PC-9 (cell line): ENCODE measurements at regions not wholly inside any gene's neighbourhood (a gene's known extent, or its start where the extent isn't known, plus 50 kb on each side); places are given as distances from the start of the nearest gene placed in this dataset.

ENCODE experiments used
- BruUV-seq: library from RNA; stranded (reverse); fragments of 400-500 nt; replicated peaks from 2 replicates; lab custom pipeline; 2021; lab: Mats Ljungman, UMichigan
- CTCF ChIA-PET: fragments of 300-600 bp; sonication (Branson Sonifier 250); formaldehyde crosslinking; loops from one replicate; lab custom pipeline; 2022; ENCODE audit warnings: antibody characterized with exemption; lab: Charles Lee
- POLR2A ChIA-PET: fragments of 300-600 bp; sonication (Branson Sonifier 250); formaldehyde crosslinking; loops from one replicate; lab custom pipeline; 2022; ENCODE audit warnings: antibody characterized with exemption; ENCODE audit not compliant: unreplicated experiment; lab: Charles Lee
- DNase-seq, 2 experiments: peaks; one replicate each; pipeline versions ENCODE4 v3.0.0 to v3.0.0-alpha.2; 2015 to 2022; ENCODE audit warnings: mixed read lengths in 1 of 2
- H2AFZ ChIP-seq: fragments of 200-600 bp; sonication (generic); 2 replicates; pipeline ENCODE4 v1.8.1; 2017; ENCODE audit warnings: antibody characterized with exemption
- H3F3A ChIP-seq: fragments of 200-600 bp; sonication (generic); 2 replicates; pipeline ENCODE4 v1.8.1; 2017; ENCODE audit warnings: antibody characterized with exemption, mild to moderate bottlenecking, low read depth; ENCODE audit not compliant: insufficient read depth
- H3K27ac ChIP-seq: fragments of 200-600 bp; sonication (generic); 2 replicates; pipeline ENCODE4 v1.6.1; 2016; ENCODE audit warnings: mixed run types
- H3K27me3 ChIP-seq: fragments of 200-600 bp; sonication (generic); 2 replicates; pipeline ENCODE4 v1.6.1; 2016; ENCODE audit warnings: low read depth, mixed run types; ENCODE audit not compliant: insufficient read depth
- H3K36me3 ChIP-seq: fragments of 200-600 bp; sonication (generic); 2 replicates; pipeline ENCODE4 v1.6.1; 2016; ENCODE audit warnings: low read depth, mixed run types
- H3K4me1 ChIP-seq: fragments of 200-600 bp; sonication (generic); replicated peaks from 2 replicates; pipeline ENCODE4 v1.6.1; 2016; ENCODE audit warnings: mixed run types; ENCODE audit not compliant: insufficient read depth
- H3K4me2 ChIP-seq: fragments of 200-600 bp; sonication (generic); 2 replicates; pipeline ENCODE4 v1.6.1; 2017; ENCODE audit warnings: mixed run types
- H3K4me3 ChIP-seq: fragments of 200-600 bp; sonication (generic); 2 replicates; pipeline ENCODE4 v1.6.1; 2016; ENCODE audit warnings: mixed run types
- H3K79me2 ChIP-seq: fragments of 200-600 bp; sonication (generic); 2 replicates; pipeline ENCODE4 v1.6.1; 2017; ENCODE audit warnings: low read depth, mixed run types
- H3K9me2 ChIP-seq: fragments of 200-600 bp; sonication (generic); 2 replicates; pipeline ENCODE4 v1.8.1; 2017; ENCODE audit warnings: mild to moderate bottlenecking; ENCODE audit not compliant: insufficient read depth
- H3K9me3 ChIP-seq: fragments of 200-600 bp; sonication (generic); 2 replicates; pipeline ENCODE4 v1.8.1; 2016; ENCODE audit warnings: low read depth; ENCODE audit not compliant: insufficient read depth
- H4K20me1 ChIP-seq: fragments of 200-600 bp; sonication (generic); 2 replicates; pipeline ENCODE4 v1.8.1; 2017; ENCODE audit not compliant: insufficient read depth
- CTCF ChIP-seq: fragments of 200-600 bp; sonication (generic); conservative IDR thresholded peaks from 2 replicates; pipeline ENCODE4 v1.6.1; 2017; ENCODE audit warnings: mixed run types, antibody characterized with exemption, mild to moderate bottlenecking, moderate library complexity
- EZH2 ChIP-seq: fragments of 200-600 bp; sonication (generic); IDR thresholded peaks from 2 replicates; pipeline ENCODE4 v1.8.0; 2017; ENCODE audit warnings: antibody characterized with exemption, low read depth
- intact Hi-C: fragments of 100-400 bp; cut with micrococcal nuclease; formaldehyde crosslinking; loops from one replicate; pipeline ENCODE4 v1.10.0; 2022; ENCODE audit not compliant: unreplicated experiment

- H3K4me1 ChIP-seq: no peaks in the 10 kb centered on the region
- no peaks in the 10 kb centered on the region for H3K36me3 ChIP-seq
- no peaks in the 10 kb centered on the region for H3K9me3 ChIP-seq
- no TSS peak for BruUV-seq
- no peak for DNase-seq
- H3K27me3 ChIP-seq: no peaks in the 10 kb centered on the region
- H3K27ac ChIP-seq: no peak overlapping the region
- ChIA-PET CTCF (no interaction called here), POLR2A (no interaction called here)
- H3K4me3 ChIP-seq: no peak overlapping the region
- H3K9me2 ChIP-seq: no peaks in the 10 kb centered on the region; the same call in 1 of the 2 replicates
- H3K79me2 ChIP-seq: no peaks in the 10 kb centered on the region
- H3K4me2 ChIP-seq: no peak overlapping the region
- H2AFZ ChIP-seq: no peak overlapping the region
- TF ChIP-seq CTCF (no peak), EZH2 (no peak)
- H3F3A ChIP-seq: no peaks in the 10 kb centered on the region
- intact Hi-C loops: no loop called here
- no peaks in the 10 kb centered on the region for H4K20me1 ChIP-seq
These were observed 622.7 kb downstream of the CD109 start for GRCh38 chr6:74318738-74319137.

DNA sequence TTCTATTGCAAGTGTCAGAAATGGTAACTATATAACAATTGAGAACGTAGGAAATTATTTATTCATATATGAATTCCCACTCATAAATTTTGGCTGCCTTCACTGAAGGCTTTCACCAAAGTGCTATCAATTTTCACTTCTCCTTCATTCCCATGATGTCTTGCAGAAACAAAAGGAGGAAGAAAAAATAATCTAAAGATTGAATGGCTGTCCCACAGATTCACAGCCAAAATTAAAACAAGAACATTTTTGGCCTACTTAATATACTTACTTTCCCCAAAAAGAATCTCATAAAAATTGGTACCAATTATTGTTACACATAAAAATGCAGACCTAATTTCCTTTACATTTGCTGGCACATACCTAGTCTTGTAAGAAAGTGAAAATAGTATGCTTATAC is 616.1 kb downstream of the CD109 start:
- DNase-seq: no peak
- Histone ChIP-seq H3K27ac (no peak overlapping the region), H3K4me3 (no peak overlapping the region), H3K4me2 (no peak overlapping the region), H4K20me1 (no peaks in the 10 kb centered on the region), H3K36me3 (no peaks in the 10 kb centered on the region), H3K4me1 (no peaks in the 10 kb centered on the region), H3K27me3 (no peaks in the 10 kb centered on the region), H2AFZ (no peak overlapping the region; the same call in 1 of the 2 replicates), H3K9me3 (no peaks in the 10 kb centered on the region), H3F3A (no peaks in the 10 kb centered on the region), H3K79me2 (no peaks in the 10 kb centered on the region), H3K9me2 (no peaks in the 10 kb centered on the region)
- intact Hi-C loops: no loop called here
- POLR2A ChIA-PET: no interaction called here
- CTCF ChIA-PET: no interaction called here
- BruUV-seq: no TSS peak
- TF ChIP-seq CTCF (no peak), EZH2 (no peak)

DNA sequence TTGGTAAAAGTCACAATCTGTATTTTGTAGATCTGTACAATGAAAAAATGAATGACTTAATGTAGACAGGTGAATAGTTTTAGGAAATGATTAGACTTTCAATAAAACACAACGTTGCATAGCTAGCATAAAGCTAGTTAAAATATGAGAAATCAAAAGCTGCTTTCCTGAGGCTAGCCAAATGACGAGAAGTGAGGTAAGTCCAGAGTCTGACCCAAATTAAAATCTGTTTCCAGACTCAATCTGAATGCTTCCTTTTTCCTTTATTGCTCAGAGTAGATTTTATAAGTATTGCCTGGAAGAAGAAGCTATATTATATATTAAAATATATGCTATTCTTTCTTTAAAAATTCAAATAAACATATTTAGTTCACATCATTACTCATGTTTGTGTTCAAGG is 615.4 kb downstream of the CD109 start:
- Histone ChIP-seq H3K36me3 (no peaks in the 10 kb centered on the region), H3K9me2 (no peaks in the 10 kb centered on the region), H3K4me1 (no peaks in the 10 kb centered on the region), H3K27me3 (no peaks in the 10 kb centered on the region), H2AFZ (peak overlapping the region; percentile 29; the same call in 1 of the 2 replicates), H4K20me1 (no peaks in the 10 kb centered on the region), H3K4me3 (no peak overlapping the region), H3K27ac (no peak overlapping the region), H3K9me3 (no peaks in the 10 kb centered on the region), H3K4me2 (no peak overlapping the region), H3K79me2 (no peaks in the 10 kb centered on the region), H3F3A (no peaks in the 10 kb centered on the region)
- POLR2A ChIA-PET: no interaction called here
- no TSS peak for BruUV-seq
- intact Hi-C loops: no loop called here
- TF ChIP-seq CTCF (no peak), EZH2 (no peak)
- CTCF ChIA-PET: interaction anchor here (0.6 kb wide), 1 partner anchor 433 kb away, joined by 3 read pairs; no protein-coding TSS in a partner anchor
- no peak for DNase-seq
